ENCODE measurements at regions not wholly inside any gene's neighbourhood (a gene's known extent, or its start where the extent isn't known, plus 50 kb on each side); places are given as distances from the start of the nearest gene placed in this dataset.
"Not testable (repeated sequence)": the region's sequence is repeated elsewhere in the genome, so short reads cannot be mapped to it uniquely, and the experiment has no call there.

- not testable (repeated sequence) for DNase-seq; H3K4me1 ChIP-seq (ENCODE audit: low read length); H3K9ac ChIP-seq (ENCODE audit: low read length); H4K20me1 ChIP-seq (ENCODE audit: insufficient read depth, low read depth, low read length); H3K4me2 ChIP-seq (ENCODE audit: low read depth, low read length, poor library complexity, severe bottlenecking); H3K9me3 ChIP-seq (ENCODE audit: low read length); H3K36me3 ChIP-seq (ENCODE audit: insufficient read depth, low read length); H2AFZ ChIP-seq (ENCODE audit: low read length); H3K4me3 ChIP-seq (ENCODE audit: low read length); H3K79me2 ChIP-seq (ENCODE audit: low read length); H3K27me3 ChIP-seq (ENCODE audit: low read length); H3K9me2 ChIP-seq (replicated peaks; ENCODE audit: insufficient read depth, low read length); H3K27ac ChIP-seq (ENCODE audit: low read length)
Observed at GRCh38 chr1:60840476-60840875, 241.9 kb upstream of the NFIA start.

- Histone ChIP-seq H2AFZ (ENCODE audit: low read length) (no peak overlapping the region), H3K36me3 (ENCODE audit: insufficient read depth, low read length) (no peaks in the 10 kb centered on the region), H3K4me2 (ENCODE audit: low read depth, low read length, poor library complexity, severe bottlenecking) (no peak overlapping the region), H3K9ac (ENCODE audit: low read length) (no peak overlapping the region), H3K27me3 (ENCODE audit: low read length) (no peaks in the 10 kb centered on the region), H3K9me3 (ENCODE audit: low read length) (no peaks in the 10 kb centered on the region), H3K79me2 (ENCODE audit: low read length) (no peaks in the 10 kb centered on the region), H3K4me1 (ENCODE audit: low read length) (no peaks in the 10 kb centered on the region), H3K27ac (ENCODE audit: low read length) (no peak overlapping the region), H3K9me2 (replicated peaks; ENCODE audit: insufficient read depth, low read length) (no peaks in the 10 kb centered on the region), H3K4me3 (ENCODE audit: low read length) (no peak overlapping the region), H4K20me1 (ENCODE audit: insufficient read depth, low read depth, low read length) (no peaks in the 10 kb centered on the region)
- no peak for DNase-seq
Observed at GRCh38 chr1:60835649-60836048, 246.7 kb upstream of the NFIA start.

- Histone ChIP-seq H3K9me2 (replicated peaks; ENCODE audit: insufficient read depth, low read length) (no peaks in the 10 kb centered on the region), H4K20me1 (ENCODE audit: insufficient read depth, low read depth, low read length) (no peaks in the 10 kb centered on the region), H3K79me2 (ENCODE audit: low read length) (no peaks in the 10 kb centered on the region), H3K36me3 (ENCODE audit: insufficient read depth, low read length) (no peaks in the 10 kb centered on the region), H3K27ac (ENCODE audit: low read length) (no peak overlapping the region), H3K9me3 (ENCODE audit: low read length) (no peaks in the 10 kb centered on the region), H3K27me3 (ENCODE audit: low read length) (no peaks in the 10 kb centered on the region), H3K9ac (ENCODE audit: low read length) (no peak overlapping the region), H3K4me1 (ENCODE audit: low read length) (no peaks in the 10 kb centered on the region), H3K4me3 (ENCODE audit: low read length) (no peak overlapping the region), H2AFZ (ENCODE audit: low read length) (no peak overlapping the region), H3K4me2 (ENCODE audit: low read depth, low read length, poor library complexity, severe bottlenecking) (no peak overlapping the region)
- DNase-seq: no peak
Observed at GRCh38 chr1:60833173-60833572, 249.2 kb upstream of the NFIA start.

- Histone ChIP-seq H3K4me2 (ENCODE audit: low read depth, low read length, poor library complexity, severe bottlenecking) (no peak overlapping the region), H3K36me3 (ENCODE audit: insufficient read depth, low read length) (no peaks in the 10 kb centered on the region), H3K9ac (ENCODE audit: low read length) (no peak overlapping the region), H3K4me1 (ENCODE audit: low read length) (no peaks in the 10 kb centered on the region), H3K27ac (ENCODE audit: low read length) (no peak overlapping the region), H3K9me2 (replicated peaks; ENCODE audit: insufficient read depth, low read length) (no peaks in the 10 kb centered on the region), H3K4me3 (ENCODE audit: low read length) (no peak overlapping the region), H2AFZ (ENCODE audit: low read length) (no peak overlapping the region), H3K9me3 (ENCODE audit: low read length) (no peaks in the 10 kb centered on the region), H3K79me2 (ENCODE audit: low read length) (no peaks in the 10 kb centered on the region), H4K20me1 (ENCODE audit: insufficient read depth, low read depth, low read length) (no peaks in the 10 kb centered on the region), H3K27me3 (ENCODE audit: low read length) (no peaks in the 10 kb centered on the region)
- no peak for DNase-seq
Observed at GRCh38 chr1:60832367-60832766, 250.0 kb upstream of the NFIA start.

GRCh38 chr1:60831780-60832179 lies 250.6 kb upstream of the NFIA start:
- no peaks in the 10 kb centered on the region for H3K79me2 ChIP-seq (ENCODE audit: low read length)
- H3K27ac ChIP-seq (ENCODE audit: low read length): no peak overlapping the region
- no peaks in the 10 kb centered on the region for H3K9me3 ChIP-seq (ENCODE audit: low read length)
- H3K9ac ChIP-seq (ENCODE audit: low read length): no peak overlapping the region
- H3K4me1 ChIP-seq (ENCODE audit: low read length): no peaks in the 10 kb centered on the region
- no peak for DNase-seq
- no peak overlapping the region for H3K4me3 ChIP-seq (ENCODE audit: low read length)
- H3K27me3 ChIP-seq (ENCODE audit: low read length): no peaks in the 10 kb centered on the region
- H3K4me2 ChIP-seq (ENCODE audit: low read depth, low read length, poor library complexity, severe bottlenecking): no peak overlapping the region
- no peaks in the 10 kb centered on the region for H4K20me1 ChIP-seq (ENCODE audit: insufficient read depth, low read depth, low read length)
- H3K36me3 ChIP-seq (ENCODE audit: insufficient read depth, low read length): no peaks in the 10 kb centered on the region
- H2AFZ ChIP-seq (ENCODE audit: low read length): no peak overlapping the region
- H3K9me2 ChIP-seq (replicated peaks; ENCODE audit: insufficient read depth, low read length): no peaks in the 10 kb centered on the region

- Histone ChIP-seq H3K27me3 (ENCODE audit: low read length) (no peaks in the 10 kb centered on the region), H3K27ac (ENCODE audit: low read length) (no peak overlapping the region), H4K20me1 (ENCODE audit: insufficient read depth, low read depth, low read length) (no peaks in the 10 kb centered on the region), H3K9me2 (replicated peaks; ENCODE audit: insufficient read depth, low read length) (no peaks in the 10 kb centered on the region), H3K4me2 (ENCODE audit: low read depth, low read length, poor library complexity, severe bottlenecking) (no peak overlapping the region), H3K4me1 (ENCODE audit: low read length) (no peaks in the 10 kb centered on the region), H3K4me3 (ENCODE audit: low read length) (no peak overlapping the region), H2AFZ (ENCODE audit: low read length) (no peak overlapping the region), H3K9me3 (ENCODE audit: low read length) (no peaks in the 10 kb centered on the region), H3K79me2 (ENCODE audit: low read length) (no peaks in the 10 kb centered on the region), H3K36me3 (ENCODE audit: insufficient read depth, low read length) (no peaks in the 10 kb centered on the region), H3K9ac (ENCODE audit: low read length) (no peak overlapping the region)
- no peak for DNase-seq
Observed at GRCh38 chr1:60828944-60829343, 253.4 kb upstream of the NFIA start.

GRCh38 chr1:60826320-60827094 lies 255.9 kb upstream of the NFIA start:
- no peak overlapping the region for H3K4me3 ChIP-seq (ENCODE audit: low read length)
- H3K79me2 ChIP-seq (ENCODE audit: low read length): no peaks in the 10 kb centered on the region
- H3K4me2 ChIP-seq (ENCODE audit: low read depth, low read length, poor library complexity, severe bottlenecking): no peak overlapping the region
- no peak overlapping the region for H3K27ac ChIP-seq (ENCODE audit: low read length)
- H3K9me3 ChIP-seq (ENCODE audit: low read length): no peaks in the 10 kb centered on the region
- no peak overlapping the region for H2AFZ ChIP-seq (ENCODE audit: low read length)
- no peaks in the 10 kb centered on the region for H3K9me2 ChIP-seq (replicated peaks; ENCODE audit: insufficient read depth, low read length)
- no peaks in the 10 kb centered on the region for H3K4me1 ChIP-seq (ENCODE audit: low read length)
- H3K36me3 ChIP-seq (ENCODE audit: insufficient read depth, low read length): no peaks in the 10 kb centered on the region
- H3K27me3 ChIP-seq (ENCODE audit: low read length): no peaks in the 10 kb centered on the region
- H3K9ac ChIP-seq (ENCODE audit: low read length): no peak overlapping the region
- H4K20me1 ChIP-seq (ENCODE audit: insufficient read depth, low read depth, low read length): no peaks in the 10 kb centered on the region
- DNase-seq: no peak

GRCh38 chr1:60825593-60825992 lies 256.8 kb upstream of the NFIA start:
- no peak overlapping the region for H3K4me2 ChIP-seq (ENCODE audit: low read depth, low read length, poor library complexity, severe bottlenecking)
- H3K27me3 ChIP-seq (ENCODE audit: low read length): no peaks in the 10 kb centered on the region
- H3K4me1 ChIP-seq (ENCODE audit: low read length): no peaks in the 10 kb centered on the region
- no peak overlapping the region for H3K27ac ChIP-seq (ENCODE audit: low read length)
- H3K79me2 ChIP-seq (ENCODE audit: low read length): no peaks in the 10 kb centered on the region
- no peaks in the 10 kb centered on the region for H3K9me3 ChIP-seq (ENCODE audit: low read length)
- no peaks in the 10 kb centered on the region for H3K36me3 ChIP-seq (ENCODE audit: insufficient read depth, low read length)
- H4K20me1 ChIP-seq (ENCODE audit: insufficient read depth, low read depth, low read length): no peaks in the 10 kb centered on the region
- no peak overlapping the region for H3K9ac ChIP-seq (ENCODE audit: low read length)
- no peaks in the 10 kb centered on the region for H3K9me2 ChIP-seq (replicated peaks; ENCODE audit: insufficient read depth, low read length)
- no peak overlapping the region for H2AFZ ChIP-seq (ENCODE audit: low read length)
- peak; percentile 43 for DNase-seq
- no peak overlapping the region for H3K4me3 ChIP-seq (ENCODE audit: low read length)

Measured in Karpas-422 (cell line).